HG03095 (cell line): ENCODE measurements at regions not wholly inside any gene's neighbourhood (a gene's known extent, or its start where the extent isn't known, plus 50 kb on each side); places are given as distances from the start of the nearest gene placed in this dataset.

Experiments
- ATAC-seq: cut with Tn5 transposase; IDR thresholded peaks from one replicate; pipeline ENCODE4 v1.9.1; 2021; ENCODE audit warnings: moderate library complexity; ENCODE audit not compliant: unreplicated experiment

- ATAC-seq: no peak
Observed at GRCh38 chr2:7574385-7574784, 657.2 kb downstream of the RNF144A start.

GRCh38 chr2:7577769-7578168 lies 660.6 kb downstream of the RNF144A start:
- ATAC-seq: no peak

- no peak for ATAC-seq
Observed at GRCh38 chr2:7584017-7584416, 666.8 kb downstream of the RNF144A start.

GRCh38 chr2:7586898-7587297 lies 669.7 kb downstream of the RNF144A start:
- no peak for ATAC-seq

GRCh38 chr2:7588295-7588694 lies 671.1 kb downstream of the RNF144A start:
- no peak for ATAC-seq

GRCh38 chr2:7592618-7593140 lies 675.5 kb downstream of the RNF144A start:
- ATAC-seq: no peak

- ATAC-seq: no peak
Observed at GRCh38 chr2:7593360-7593759, 676.1 kb downstream of the RNF144A start.

- ATAC-seq: no peak
Observed at GRCh38 chr2:7594211-7594610, 677.0 kb downstream of the RNF144A start.

- ATAC-seq: no peak
Observed at GRCh38 chr2:7595206-7595605, 678.0 kb downstream of the RNF144A start.

GRCh38 chr2:7598402-7598801 lies 681.2 kb downstream of the RNF144A start:
- no peak for ATAC-seq

- no peak for ATAC-seq
Observed at GRCh38 chr2:7599462-7600258, 682.4 kb downstream of the RNF144A start.

GRCh38 chr2:7601990-7602389 lies 684.8 kb downstream of the RNF144A start:
- no peak for ATAC-seq

- ATAC-seq: no peak
Observed at GRCh38 chr2:7604456-7604855, 687.2 kb downstream of the RNF144A start.

GRCh38 chr2:7607441-7608173 lies 690.4 kb downstream of the RNF144A start:
- no peak for ATAC-seq

GRCh38 chr2:7609556-7609955 lies 692.3 kb downstream of the RNF144A start:
- ATAC-seq: no peak

GRCh38 chr2:7609974-7610373 lies 692.8 kb downstream of the RNF144A start:
- no peak for ATAC-seq

GRCh38 chr2:7611750-7612149 lies 694.5 kb downstream of the RNF144A start:
- no peak for ATAC-seq

- ATAC-seq: no peak
Observed at GRCh38 chr2:7612969-7613368, 695.8 kb downstream of the RNF144A start.

- no peak for ATAC-seq
Observed at GRCh38 chr2:7613831-7614230, 696.6 kb downstream of the RNF144A start.

- no peak for ATAC-seq
Observed at GRCh38 chr2:7618031-7618430, 700.8 kb downstream of the RNF144A start.

GRCh38 chr2:7619203-7619970 lies 702.2 kb downstream of the RNF144A start:
- no peak for ATAC-seq
